HG02588 (cell line): ENCODE measurements at regions not wholly inside any gene's neighbourhood (a gene's known extent, or its start where the extent isn't known, plus 50 kb on each side); places are given as distances from the start of the nearest gene placed in this dataset.

Experiments
- ATAC-seq: cut with Tn5 transposase; IDR thresholded peaks from one replicate; pipeline ENCODE4 v1.9.1; 2021; ENCODE audit warnings: mild to moderate bottlenecking, moderate library complexity; ENCODE audit not compliant: unreplicated experiment

DNA sequence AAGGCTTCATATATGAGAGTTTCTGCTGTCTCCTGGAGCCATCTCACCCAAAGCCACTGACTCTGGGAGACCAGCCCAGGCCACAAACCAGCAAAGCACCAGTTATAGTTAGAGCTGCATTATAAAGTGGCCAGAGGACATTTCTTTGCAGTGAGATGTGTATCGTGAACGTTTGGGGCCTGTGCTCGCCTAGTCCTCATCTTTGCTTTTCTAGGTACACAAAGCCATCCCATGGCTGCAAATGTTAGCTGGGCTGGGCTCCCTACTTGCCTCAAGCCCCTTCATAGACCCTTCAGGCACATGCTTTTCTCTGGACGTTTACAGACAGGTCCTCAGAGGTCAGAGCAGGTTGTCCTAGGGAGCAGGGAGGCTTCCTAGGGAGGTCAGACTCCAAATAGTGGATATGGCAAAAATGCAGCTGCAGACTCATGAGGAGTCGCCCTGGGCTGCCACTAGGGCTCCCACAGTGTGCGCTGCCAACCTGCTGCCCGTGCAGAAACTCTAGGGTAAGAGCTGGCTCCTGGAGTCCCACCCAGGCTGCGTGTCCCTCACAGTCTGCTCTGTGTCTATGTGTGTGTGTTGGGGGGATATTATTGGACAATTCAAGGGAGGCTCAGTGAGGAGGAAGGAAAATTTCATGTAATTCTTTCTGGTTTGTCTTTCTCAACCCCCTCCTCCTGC is 141.0 kb downstream of the RPIA start:
- peak; percentile 39 for ATAC-seq

DNA sequence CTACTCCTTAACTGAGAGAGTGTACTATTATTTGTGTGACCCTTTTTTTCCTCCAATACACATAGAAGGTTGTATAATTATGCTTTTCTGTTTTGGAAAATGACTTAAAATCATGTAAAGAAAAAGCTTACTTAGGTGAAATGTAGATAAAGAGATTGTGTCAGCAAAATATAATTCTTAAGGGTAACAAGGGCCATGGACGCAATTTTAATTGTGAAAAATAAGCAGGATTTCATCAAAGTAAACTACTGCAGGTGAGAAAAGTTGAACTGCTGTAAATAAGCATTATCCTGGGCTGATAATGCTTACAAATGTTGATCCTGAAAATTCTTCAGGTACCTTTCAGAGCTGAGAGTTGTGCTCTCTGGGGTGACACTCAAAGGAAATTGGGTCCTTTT is 141.5 kb downstream of the RPIA start:
- no peak for ATAC-seq

DNA sequence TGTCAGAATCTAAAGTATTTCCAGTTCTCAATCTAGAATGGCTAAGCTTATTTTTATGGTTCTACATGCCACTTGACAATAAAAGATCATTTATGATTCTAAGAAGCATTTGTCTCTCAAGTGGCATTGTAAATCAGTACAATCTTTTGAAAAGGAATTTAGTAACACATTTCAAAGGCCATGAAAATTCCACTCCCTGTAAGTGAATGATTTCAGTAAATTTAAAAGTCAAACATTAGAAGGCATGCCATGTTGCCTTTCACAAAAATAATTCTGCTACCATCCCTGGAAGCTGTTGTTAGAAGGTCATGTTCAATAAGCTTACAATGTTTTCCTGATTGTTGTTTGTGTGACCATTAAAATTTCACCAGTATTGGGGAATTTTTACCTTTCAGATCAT is 142.9 kb downstream of the RPIA start:
- no peak for ATAC-seq

DNA sequence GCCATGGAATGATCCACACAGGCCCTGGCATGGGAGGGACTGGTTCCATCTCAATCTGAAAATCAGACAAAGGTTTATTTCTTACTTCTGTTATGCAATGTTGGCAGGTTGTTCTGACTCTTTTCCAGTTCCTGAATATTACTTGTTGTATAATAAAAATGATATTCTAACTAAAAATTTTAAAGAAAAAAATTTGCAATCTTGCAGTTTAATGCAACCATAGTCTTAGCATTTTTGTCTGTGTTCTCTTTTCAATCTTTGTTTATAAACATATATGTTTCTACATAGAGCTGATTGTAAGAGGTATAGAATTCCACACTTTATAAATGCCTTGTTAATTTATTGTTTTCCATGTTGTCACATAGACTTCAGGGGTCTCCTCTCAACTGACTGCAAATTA is 143.4 kb downstream of the RPIA start:
- ATAC-seq = no peak

DNA sequence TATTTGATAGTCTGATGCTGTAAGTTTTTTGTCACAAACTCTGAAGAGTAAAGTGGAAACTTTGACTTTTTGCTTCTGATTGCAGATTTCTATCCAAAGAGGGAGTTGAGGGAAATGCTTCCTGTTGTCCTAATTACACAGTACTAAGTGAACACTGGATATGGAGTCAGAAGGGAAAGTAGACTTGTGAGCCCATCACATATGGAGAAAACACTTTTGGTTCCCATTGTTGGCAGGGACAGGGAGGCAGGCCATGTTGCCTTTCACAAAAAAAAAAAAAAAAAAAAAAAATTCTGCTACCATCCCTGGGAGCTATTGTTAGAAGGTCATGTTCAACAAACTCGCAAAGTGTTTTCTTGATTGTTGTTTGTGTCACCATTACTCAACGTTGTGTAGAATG is 144.3 kb downstream of the RPIA start:
- no peak for ATAC-seq

DNA sequence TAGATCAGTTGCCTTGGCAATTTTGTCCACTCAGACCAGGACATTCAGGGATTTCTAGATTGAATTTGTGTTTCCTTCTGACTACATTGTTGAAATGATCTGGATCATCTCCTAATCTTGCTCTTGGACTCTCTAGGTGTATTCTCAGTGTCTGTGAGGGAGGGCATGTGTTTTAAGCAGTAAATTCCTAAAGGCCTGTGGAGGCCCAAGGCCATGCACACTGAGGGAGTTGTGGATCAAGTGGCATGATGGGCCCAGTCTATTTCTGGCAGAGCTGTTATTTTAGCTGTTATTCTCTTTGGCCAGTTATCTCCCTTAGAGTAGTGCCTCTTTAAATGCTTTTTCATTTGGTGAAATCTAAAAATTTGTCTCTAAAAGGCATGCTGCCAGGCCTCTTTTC is 144.9 kb downstream of the RPIA start:
- ATAC-seq = no peak

DNA sequence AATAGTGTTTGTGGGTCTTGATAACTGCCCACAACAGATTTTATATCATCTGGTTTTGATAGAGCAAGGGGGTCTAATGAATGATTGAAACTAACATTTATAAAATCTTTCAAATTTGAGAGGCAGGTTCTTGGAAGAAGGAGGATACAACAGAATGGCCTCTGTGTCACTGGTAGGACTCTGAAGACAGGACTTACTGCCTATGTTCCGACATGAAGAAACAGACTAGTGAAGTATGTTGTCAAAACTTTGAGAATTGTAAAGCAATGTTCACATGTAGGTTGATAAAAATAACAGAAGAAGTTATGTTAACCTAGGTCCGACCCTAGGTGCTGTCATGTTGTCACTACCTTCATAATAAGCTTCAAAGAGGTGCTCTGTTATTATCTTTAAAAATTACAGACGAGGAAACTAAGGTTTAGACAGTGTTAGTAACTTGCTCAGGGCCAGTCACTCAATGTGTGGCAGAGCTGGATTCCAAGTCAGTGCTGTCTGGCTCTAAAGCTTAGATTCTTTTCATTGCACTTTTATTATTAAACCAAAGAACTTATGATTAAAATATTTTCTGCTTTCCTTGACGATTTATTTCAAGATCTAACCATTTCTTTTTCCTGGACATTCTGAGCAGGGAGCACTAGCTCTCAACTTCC is 146.2 kb downstream of the RPIA start:
- no peak for ATAC-seq

DNA sequence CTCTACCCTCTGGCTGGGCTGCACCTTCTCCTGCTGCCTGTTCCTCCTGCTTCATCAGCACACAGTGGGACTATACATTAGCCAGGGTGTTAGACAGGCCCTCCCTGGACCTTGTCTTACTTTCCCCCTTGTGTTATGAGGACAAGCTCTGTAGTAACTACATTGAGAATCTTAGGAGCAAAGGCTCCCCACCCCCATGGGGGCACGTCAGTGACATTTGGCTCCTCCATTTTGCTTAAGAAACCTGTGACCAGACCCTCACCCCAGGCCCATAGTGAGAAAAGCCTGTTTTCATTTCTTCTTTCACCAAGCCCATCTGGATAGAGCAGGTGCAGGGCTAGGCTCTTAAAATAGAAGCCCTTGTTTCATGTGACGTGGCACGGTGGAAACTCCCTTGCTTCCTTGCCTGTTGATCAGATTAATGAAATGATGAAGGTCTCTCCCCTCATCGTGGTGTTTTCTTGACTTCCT is 146.7 kb downstream of the RPIA start:
- peak; percentile 83 for ATAC-seq

DNA sequence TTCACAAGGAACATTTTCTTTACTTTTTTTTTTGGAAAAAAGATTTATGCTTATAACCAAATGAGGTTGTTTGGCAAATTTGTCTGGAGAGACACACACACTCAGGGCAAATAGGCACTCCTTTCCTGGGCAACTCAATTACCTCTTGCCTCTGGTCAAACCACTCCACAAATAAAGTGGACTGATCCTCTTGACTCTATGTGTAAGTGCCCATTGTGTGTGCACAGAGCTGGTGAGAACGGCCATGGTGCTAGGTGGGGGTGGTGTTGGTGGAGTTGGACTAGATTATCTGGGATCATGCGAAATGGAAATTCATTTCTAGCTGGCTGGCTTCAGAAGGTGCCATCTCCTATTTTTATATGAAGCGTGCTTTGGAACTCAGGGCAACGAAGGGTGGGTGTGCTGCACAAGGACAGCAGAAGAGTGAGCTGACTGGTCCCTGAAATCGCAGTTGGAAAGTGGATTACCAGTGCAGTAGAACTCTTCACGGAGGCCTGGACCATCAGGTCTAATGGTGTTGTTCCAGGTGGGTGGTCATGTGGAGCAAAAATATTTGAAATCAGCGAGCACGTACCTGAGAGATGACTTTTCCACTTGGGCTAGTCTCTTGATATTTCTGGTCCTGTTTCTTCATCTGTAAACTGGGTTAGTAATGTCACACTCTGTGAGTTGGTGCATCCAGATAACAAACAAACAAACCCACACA is 149.9 kb downstream of the RPIA start:
- no peak for ATAC-seq

DNA sequence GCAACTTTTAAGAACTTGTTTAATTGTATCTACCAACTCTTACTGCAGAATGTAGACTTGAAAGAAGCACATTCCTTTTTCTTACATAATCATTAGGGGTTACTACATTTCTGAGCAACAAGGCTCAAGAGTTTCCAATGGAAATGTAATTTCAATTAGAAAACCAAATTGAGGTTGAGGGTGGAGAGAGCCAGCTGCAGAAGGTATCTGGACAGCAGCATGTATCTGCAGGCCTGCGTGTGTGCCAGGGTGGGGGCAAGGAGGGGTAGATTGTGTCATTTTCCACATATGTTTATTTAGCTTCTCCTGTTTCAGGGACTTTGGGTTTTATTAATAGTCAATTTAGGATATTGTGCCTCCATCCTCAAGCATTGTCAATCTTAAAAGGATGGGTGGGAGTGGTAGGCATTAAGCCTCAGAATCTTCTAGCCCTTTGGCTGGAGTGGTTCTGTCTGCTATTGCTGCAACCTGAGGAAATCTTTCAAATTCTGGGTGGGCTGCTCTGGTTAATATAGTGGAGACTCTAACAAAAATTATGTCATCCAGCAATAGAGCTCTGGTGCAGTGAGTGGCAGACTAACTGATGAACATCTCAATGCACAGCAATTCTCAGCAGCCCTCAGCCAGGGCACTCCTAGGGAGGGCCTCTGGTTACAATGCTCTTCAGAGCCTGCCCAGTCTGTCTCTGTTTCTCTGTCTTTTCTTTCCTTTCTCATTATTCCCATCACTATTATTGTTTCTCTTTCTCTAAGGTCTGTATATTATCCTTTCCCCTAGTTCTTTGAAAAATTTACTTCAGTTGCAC is 151.4 kb downstream of the RPIA start:
- no peak for ATAC-seq

DNA sequence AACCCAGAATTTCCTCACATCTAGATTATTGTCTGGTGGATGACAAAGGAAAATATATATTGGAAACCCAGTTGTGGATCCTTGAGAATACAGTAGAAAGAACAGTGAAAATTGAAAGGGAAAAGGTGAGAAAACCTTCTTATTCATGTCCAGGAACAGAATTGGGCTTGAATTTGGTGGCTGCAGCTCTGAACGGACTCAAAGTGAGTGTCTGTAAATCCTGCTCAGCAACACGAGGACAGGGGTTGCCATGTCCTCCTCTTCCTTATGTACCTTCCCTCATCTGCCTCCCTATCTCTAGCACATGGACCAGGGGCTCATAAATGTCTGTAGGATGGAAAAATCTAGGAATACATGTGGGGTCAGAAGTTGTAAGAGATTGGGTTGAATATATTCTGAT is 152.2 kb downstream of the RPIA start:
- ATAC-seq = no peak

DNA sequence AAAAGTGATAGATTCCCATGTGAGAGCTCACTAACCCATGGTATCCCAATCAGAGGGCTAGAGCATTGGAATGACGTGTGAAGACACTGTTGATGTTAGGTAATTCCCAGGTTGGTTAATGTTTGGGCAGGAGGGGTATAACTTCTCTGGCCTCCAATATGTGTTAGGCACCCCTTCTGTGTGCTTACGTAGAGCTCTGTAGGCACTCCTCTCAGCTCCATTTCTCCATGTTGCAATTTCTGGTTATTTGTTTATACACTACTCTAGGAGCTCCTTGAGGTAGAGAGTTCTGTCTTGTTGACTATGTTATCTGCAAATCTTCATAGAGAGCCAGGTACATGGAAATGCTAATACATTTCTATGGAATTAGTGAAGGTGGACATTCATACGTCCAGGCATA is 153.5 kb downstream of the RPIA start:
- ATAC-seq = no peak

DNA sequence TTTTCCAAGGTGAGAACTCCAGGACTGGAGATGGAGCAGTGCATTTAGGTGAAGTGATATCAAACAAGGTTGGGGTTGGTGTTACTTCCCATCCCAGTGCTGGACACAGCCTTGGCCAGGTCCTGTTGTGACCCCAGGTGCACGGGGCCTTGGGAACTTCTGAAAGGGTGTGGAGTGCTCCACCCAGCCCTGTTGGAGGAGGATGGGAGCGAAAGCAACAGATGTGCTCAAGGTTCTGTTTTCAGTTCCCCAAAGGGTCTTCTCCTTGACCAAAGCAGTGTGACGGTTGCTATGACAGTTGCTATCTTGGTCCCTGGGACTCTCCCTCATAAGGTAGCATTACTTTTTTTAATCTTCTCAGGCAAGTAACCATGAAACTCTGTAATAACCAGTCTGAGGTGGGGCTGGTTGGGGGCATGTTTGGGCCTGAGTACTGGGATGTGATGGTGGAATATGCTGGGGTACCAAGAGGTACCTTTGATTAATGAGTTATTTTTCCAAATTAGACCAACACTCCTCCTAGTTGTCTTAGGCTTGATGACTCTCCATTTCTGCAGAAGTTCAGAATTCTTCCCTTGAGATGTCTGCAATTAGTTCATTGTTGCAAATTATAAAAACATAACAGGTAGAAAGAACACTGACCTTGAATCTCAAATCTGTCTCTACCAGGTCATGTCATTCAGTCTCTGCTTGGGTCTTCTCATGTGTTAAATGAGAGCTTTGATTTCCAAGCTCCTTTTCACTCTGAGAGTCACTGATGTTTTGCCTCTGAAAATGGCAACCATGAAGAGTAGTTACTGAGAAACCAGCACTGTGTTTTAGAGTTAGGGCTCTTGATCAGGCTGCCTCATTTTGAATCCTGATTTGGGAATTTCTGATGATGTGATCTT is 154.5 kb downstream of the RPIA start:
- ATAC-seq = peak; percentile 88

DNA sequence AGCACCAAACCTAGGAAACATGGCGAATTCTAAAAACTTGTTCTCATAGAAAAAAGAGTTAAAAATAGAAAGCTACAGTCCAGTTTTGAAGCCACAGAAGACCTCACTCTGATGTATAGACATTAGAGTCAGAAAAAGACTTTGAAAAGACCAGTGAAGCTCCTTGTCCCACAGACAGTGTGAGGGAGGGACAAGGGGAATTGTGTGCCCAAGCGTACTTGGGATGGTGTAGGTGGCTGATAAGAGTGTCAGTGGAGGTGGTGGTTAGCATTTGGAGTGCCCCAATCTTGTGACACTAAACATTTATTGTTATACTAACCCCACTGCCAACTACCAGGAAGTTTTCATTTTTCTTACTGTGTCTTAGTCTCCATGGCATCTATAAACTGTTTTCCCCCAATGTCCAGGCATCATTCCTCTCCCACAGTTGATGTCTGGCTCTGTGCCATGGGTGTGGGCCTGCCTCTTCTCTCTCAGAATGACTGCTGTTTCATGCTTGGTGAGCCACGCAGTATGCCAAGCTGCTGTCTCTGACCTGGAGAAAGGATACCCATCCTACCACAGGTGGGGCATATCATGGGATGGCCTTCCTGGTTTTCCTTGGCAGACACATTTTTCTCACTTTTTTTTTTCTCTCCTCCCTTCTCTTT is 161.4 kb downstream of the RPIA start:
- no peak for ATAC-seq

DNA sequence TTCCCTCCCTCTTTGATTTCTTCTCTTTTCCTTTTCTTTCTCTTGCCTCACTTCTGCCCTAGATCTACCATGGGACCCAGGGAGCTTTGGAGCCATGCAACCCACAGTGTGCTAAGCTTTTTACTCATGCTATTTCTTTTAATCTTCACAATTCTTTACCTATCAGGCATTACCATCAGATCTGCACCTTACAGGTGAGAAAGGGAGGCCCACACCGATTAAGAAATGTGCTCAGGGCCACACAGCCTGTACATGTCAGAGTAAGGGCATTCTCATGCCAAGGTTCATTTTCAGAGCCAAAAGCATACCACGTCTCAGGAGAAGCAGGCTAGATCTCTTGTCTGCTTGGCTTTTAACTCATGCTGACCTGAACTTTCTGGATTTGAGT is 161.9 kb downstream of the RPIA start:
- no peak for ATAC-seq

DNA sequence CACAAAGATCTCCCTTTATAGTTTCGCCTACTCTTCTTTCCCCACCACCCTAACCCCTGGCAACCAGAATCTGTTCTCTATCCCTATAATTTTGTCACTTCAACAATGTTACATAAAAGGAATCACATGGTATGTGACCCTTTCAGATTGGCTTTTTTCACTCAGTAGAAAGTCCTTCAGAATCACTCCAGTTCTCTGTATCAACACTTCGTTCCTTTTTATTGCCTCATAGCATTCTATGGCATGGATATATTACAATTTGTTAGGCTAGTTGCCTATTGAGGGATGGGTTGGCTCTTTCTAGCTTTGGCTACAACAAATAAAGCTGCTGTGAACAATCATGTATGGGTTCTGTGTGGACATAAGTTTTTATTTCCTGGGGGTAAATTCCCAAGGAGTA is 163.1 kb downstream of the RPIA start:
- no peak for ATAC-seq

DNA sequence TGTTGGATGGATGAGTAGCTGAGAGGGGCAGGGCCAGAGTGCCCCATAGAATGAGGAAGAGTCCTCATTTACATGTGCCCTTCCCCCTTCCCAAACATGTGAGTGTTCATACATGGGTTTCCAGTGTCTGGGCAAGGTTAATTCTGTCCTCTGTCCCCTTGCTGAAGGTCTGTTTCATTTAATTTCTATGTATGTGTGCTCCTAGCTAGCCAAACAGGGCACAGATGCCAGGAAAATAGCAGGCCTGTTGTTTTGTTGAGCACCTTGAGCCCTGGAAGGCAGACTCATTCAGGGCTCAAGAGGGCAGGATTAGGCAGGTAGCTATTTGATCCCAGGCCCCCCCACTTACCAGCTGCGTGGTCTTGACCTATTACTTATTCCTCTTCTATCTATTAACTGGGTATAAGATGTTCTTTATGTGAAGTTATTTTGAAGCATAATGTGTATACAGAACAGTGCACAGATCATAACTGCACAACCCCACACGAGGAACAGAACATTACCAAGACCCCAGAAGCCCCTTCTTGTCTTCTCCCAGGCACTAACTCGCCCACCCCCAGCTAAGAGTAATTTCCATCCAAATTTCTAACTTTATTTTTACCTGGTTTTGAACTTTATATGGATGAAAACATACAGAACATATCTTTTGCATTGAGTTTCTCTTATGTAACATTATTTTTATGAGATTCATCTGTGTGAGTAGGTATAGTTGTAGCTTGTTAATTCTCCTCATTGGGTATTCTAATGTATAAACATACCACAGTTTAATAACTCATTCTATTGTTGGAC is 164.3 kb downstream of the RPIA start:
- peak; percentile 31 for ATAC-seq

DNA sequence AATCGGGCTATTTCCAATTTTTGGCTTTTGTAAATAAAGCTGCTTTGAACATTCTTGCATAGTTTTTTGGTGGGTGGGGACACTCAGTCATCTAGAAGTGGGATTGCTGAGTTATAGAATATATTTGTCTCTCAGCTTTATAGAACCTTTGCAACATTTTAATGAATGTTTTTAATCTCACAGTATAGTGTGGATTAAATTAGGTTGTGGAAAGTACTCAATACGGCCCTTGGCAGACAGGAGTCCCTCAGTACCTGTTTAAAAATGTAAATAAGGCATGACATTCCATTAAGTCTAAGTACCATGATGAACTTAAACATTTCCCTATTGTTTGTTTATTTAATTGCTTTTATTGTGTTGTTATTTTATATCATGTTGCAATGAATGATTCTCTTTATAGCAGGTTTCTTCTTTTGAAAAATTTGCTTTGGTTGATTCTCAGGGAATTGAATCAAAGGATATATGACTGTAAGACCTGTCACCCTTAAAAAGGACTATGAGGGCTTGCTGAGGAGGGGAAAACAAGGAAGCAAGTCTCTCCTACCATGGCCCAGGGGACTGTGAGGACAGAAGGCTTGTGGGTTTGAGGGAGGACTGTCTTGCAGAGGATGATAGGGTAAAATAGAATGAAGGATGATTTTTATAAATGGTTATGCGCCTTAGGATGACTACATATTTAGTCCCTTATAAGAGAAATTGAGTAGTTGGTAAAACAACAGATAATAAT is 165.1 kb downstream of the RPIA start:
- ATAC-seq = peak; percentile 9
